Retinal pigment epithelial cell (primary cell): ENCODE measurements at regions not wholly inside any gene's neighbourhood (a gene's known extent, or its start where the extent isn't known, plus 50 kb on each side); places are given as distances from the start of the nearest gene placed in this dataset.

Experiments used
- DNase-seq: peaks from one replicate; pipeline ENCODE4 v3.0.0-alpha.2; 2010; ENCODE audit warnings: low read depth
- H3K4me3 ChIP-seq: 2 replicates; pipeline ENCODE4 v1.5.1; 2011; ENCODE audit warnings: mild to moderate bottlenecking, low read length, control low read depth, moderate library complexity
- TF ChIP-seq, protein P1 (sequence below): conservative IDR thresholded peaks from 2 replicates; pipeline ENCODE4 v1.5.1; 2011; ENCODE audit warnings: low read depth, low read length, control low read depth, inconsistent platforms

DNA sequence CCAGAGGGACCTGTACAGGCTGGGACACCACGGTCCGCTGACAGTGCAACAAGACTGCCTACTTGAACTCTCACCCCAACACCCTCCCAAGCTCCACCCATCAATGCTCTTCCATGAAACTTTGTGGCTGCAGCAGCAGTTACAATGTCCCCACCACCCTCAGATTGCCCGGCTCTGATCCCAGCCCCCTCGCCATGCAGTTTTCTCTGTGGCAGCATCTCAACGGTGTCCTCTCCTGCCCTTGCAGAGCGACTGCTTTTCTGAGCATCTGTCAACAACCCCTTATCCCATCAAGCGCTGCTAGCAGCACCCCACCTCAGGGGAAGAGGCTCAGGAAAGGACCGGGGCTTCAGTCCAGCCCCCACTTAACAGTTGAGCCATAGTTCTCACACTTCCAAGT lies 137.1 kb upstream of the NDUFV2 start:
- DNase-seq: no peak

DNA sequence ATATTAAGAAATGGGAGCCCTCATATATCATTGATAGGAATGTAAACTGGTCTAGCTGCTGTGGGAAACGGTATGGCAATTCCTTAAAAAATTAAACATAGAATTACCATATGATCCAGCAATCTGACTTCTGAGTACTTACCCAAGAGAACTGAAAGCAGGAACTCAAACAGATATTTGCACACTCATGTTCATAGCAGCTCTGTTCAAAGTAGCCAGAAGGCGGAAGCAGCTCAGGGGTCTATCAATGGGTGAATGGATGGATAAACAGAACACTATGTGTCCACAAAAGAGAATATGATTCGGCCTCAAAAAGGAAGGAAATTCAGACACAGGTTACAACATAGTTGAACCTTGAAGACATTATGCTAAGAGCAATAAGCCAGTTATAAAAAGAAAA lies 135.7 kb upstream of the NDUFV2 start:
- no peak for DNase-seq
- H3K4me3 ChIP-seq: no peak overlapping the region
- TF ChIP-seq, protein P1, sequence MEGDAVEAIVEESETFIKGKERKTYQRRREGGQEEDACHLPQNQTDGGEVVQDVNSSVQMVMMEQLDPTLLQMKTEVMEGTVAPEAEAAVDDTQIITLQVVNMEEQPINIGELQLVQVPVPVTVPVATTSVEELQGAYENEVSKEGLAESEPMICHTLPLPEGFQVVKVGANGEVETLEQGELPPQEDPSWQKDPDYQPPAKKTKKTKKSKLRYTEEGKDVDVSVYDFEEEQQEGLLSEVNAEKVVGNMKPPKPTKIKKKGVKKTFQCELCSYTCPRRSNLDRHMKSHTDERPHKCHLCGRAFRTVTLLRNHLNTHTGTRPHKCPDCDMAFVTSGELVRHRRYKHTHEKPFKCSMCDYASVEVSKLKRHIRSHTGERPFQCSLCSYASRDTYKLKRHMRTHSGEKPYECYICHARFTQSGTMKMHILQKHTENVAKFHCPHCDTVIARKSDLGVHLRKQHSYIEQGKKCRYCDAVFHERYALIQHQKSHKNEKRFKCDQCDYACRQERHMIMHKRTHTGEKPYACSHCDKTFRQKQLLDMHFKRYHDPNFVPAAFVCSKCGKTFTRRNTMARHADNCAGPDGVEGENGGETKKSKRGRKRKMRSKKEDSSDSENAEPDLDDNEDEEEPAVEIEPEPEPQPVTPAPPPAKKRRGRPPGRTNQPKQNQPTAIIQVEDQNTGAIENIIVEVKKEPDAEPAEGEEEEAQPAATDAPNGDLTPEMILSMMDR: no peak

More for the DNA sequence above, 137.1 kb upstream of the NDUFV2 start:
- TF ChIP-seq, protein P1: no peak
- H3K4me3 ChIP-seq: no peak overlapping the region

DNA sequence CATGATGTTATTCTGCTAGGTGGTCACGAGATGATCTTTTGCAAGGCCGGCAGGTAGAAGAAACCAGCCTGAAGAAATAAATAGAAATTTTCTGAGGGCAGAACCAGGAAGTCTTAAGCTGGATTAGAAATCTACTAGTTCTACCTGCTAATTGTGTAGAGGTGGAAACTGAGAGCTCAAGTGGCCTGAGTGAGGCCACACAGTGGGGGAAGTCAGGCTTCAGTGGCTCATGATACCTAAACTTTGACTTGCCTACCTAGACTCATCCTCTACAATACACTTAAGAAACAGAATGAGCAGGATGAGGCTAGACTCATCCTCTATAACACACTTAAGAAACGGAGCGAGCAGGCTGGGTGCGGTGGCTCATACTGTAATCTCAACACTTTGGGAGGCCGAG lies 134.9 kb upstream of the NDUFV2 start:
- DNase-seq: no peak

DNA sequence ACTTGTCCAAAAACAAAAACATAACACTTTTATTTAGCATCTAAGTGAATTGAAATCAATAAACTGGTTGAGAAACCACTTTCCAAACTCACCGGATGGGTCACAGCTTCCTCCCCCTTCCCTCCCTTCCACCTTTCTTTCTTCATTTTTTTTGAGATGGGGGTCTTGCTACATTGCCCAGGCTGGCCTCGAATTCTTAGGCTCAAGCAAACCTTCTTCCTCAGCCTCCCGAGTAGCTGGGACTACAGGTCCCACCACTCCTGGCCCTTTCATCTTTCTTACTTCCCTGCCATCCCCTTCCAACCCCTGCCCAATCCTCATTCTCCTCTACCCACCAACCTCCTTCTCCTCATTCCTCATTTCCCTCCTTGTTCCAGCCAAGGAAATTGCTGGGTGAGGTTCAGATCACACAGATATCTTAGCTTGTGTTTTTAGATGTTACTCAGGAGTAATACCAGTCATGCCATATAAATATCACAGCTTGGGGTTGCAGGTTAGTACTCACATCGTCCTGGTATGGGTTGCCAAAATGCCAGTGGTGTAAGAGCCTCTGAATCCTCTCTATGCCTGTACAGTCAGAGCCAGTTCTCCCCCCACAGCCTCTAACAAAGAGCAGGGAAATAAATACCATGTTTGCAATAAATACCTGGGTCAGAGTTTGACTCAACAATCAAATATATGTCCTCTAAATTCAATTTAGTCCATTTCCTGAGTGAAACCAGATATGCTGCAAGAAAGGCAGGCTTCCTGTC lies 132.7 kb upstream of the NDUFV2 start:
- TF ChIP-seq, protein P1: no peak
- no peak for DNase-seq
- H3K4me3 ChIP-seq: no peak overlapping the region

More for the DNA sequence above, 134.9 kb upstream of the NDUFV2 start:
- TF ChIP-seq, protein P1: no peak
- no peak overlapping the region for H3K4me3 ChIP-seq

DNA sequence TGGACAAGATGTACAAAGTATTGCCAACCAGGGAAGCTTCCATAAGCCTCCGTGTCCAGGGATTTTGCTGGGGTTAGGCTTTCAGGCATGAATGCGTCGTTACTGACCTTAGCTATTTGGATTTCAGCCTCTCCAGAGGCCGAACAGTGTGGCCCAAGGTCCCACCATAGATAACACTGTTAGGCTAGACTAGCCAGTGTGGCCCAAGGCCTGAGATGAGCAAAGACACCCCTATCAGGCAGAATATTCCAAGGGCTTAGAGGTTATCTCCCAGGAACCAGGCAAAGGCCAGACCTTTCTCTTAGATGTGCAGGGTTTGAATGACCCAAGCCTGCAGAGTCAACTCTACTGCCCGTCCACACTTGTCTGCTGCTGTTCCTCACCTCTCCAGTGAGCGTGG lies 131.7 kb upstream of the NDUFV2 start:
- no peak overlapping the region for H3K4me3 ChIP-seq
- TF ChIP-seq, protein P1: no peak
- DNase-seq: no peak

DNA sequence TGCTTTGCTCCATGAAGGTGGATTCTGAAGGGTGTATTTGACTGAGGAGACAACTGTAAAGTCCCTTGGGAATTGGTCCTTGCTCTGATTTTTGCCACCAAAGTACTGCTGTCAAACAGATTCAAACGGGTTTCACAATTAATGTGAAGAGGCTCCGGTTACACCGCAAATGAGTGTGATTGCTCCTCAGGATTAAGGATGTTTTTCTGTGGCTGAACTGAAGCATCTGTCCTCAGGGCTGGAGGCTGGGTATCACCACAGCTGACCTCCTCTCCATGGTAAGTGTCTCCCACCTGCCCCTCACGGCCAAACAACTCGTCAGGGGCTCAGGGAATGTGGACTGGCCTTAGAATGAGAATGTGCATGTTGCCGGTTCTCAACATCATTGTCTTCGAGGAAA lies 130.4 kb upstream of the NDUFV2 start:
- no peak overlapping the region for H3K4me3 ChIP-seq
- TF ChIP-seq, protein P1: no peak
- DNase-seq: no peak

DNA sequence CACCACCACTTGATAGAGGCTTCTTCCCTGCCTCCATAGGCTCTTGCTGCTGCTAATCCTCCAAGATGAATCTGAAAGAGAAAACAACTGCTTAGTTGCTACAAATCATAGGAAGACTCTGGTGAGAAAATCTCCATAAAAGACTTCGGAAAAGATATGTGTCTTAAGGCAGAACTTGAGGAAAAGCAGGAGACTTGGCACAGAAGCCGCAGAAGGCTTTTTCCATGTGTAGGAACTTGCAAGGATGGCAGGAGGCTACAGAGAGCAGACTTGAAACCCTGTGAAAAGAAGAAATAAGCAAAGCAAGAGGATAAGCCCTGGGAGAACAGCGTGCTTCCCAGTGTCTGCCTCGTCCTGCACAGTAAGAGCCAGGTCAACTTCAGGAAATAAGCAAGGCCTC lies 128.2 kb upstream of the NDUFV2 start:
- TF ChIP-seq, protein P1: no peak
- H3K4me3 ChIP-seq: no peak overlapping the region
- no peak for DNase-seq
